K562 (cell line): ENCODE measurements at regions not wholly inside any gene's neighbourhood (a gene's known extent, or its start where the extent isn't known, plus 50 kb on each side); places are given as distances from the start of the nearest gene placed in this dataset.

ENCODE experiments used
- ATAC-seq: fragments of 200-7000 bp; cut with Tn5 transposase; 3 replicates; pipeline ENCODE4 v1.9.1; 2020; ENCODE audit warnings: moderate library complexity
- BruUV-seq: library from RNA; stranded (reverse); fragments of 400-500 nt; replicated peaks from 2 replicates; lab custom pipeline; 2021; lab: Mats Ljungman, UMichigan
- CTCF ChIA-PET: fragments of 300-600 bp; formaldehyde crosslinking; extraction: SDS; loops from one replicate; lab custom pipeline; 2021; ENCODE audit warnings: low intra/inter-chr PET ratio; lab: Yijun Ruan, JAX
- POLR2A ChIA-PET: fragments of 300-600, 350-650 bp; sonication (Branson Sonifier 250); formaldehyde crosslinking; extraction: SDS; loops from one replicate; lab custom pipeline; 2021; ENCODE audit warnings: antibody characterized with exemption, inconsistent platforms; lab: Yijun Ruan, JAX
- DNase-seq, 4 experiments: peaks; one replicate each; pipeline versions ENCODE4 v3.0.0 to v3.0.0-alpha.2; 2011 to 2018; ENCODE audit warnings: low spot score in 3 of 4, mixed read lengths in 3 of 4; ENCODE audit errors: extremely low read depth in 1 of 4
- FAIRE-seq: peaks from 2 replicates; lab custom pipeline; 2011; peaks lifted over from hg19 to GRCh38; lab: Jason Lieb, UNC
- H2AFZ ChIP-seq: 2 replicates; pipeline ENCODE4 v1.6.0; 2011; ENCODE audit warnings: low read depth, low read length, control low read depth, inconsistent platforms
- H3K27ac ChIP-seq: fragments of 200-600 bp; 3 replicates; pipeline ENCODE4 v1.8.0; 2011; ENCODE audit warnings: low read depth, mild to moderate bottlenecking, control low read depth, inconsistent platforms, low read length, moderate library complexity, mixed read lengths; ENCODE audit errors: extremely low read depth
- H3K27me3 ChIP-seq, 2 experiments: fragments of 300-600 bp in 1 of 2; 2 replicates in 1 of 2; 3 replicates in 1 of 2; pipeline versions ENCODE4 v1.6.0 to v1.8.0; 2011; ENCODE audit warnings: inconsistent platforms in 2 of 2, low read length in 2 of 2, mild to moderate bottlenecking in 1 of 2, mixed read lengths in 1 of 2, moderate library complexity in 1 of 2; ENCODE audit not compliant: control insufficient read depth in 2 of 2, insufficient read depth in 2 of 2
- H3K36me3 ChIP-seq: fragments of 300-600 bp; 3 replicates; pipeline ENCODE4 v1.8.0; 2011; ENCODE audit warnings: mild to moderate bottlenecking, low read length, inconsistent platforms; ENCODE audit not compliant: control insufficient read depth, insufficient read depth
- H3K4me1 ChIP-seq, 2 experiments: fragments of 200-600 bp in 1 of 2; replicated peaks in 1 of 2; 2 replicates in 1 of 2; 3 replicates in 1 of 2; pipeline versions ENCODE4 v1.5.1 to v1.8.0; 2011; ENCODE audit warnings: inconsistent platforms in 2 of 2, low read length in 2 of 2, mild to moderate bottlenecking in 1 of 2, mixed read lengths in 1 of 2, moderate library complexity in 1 of 2; ENCODE audit not compliant: control insufficient read depth in 2 of 2, insufficient read depth in 2 of 2
- H3K4me2 ChIP-seq: 2 replicates; pipeline ENCODE4 v1.6.1; 2011; ENCODE audit warnings: low read length, control low read depth, inconsistent platforms, mixed read lengths; ENCODE audit not compliant: insufficient read depth
- H3K4me3 ChIP-seq: fragments of 200-600 bp; sonication (generic), shearing (Covaris generic); 2 replicates; pipeline ENCODE4 v1.5.1; 2016; ENCODE audit warnings: control low read depth, inconsistent platforms
- H3K79me2 ChIP-seq: fragments of 200-600 bp; 3 replicates; pipeline ENCODE4 v1.8.0; 2011; ENCODE audit warnings: low read length, inconsistent platforms; ENCODE audit not compliant: control insufficient read depth, insufficient read depth
- H3K9ac ChIP-seq, 2 experiments: 2 replicates each; pipeline versions ENCODE4 v1.6.0 to v1.6.1; 2011; ENCODE audit warnings: low read depth in 2 of 2, low read length in 2 of 2, control low read depth in 1 of 2, inconsistent platforms in 1 of 2, mild to moderate bottlenecking in 1 of 2, mixed read lengths in 1 of 2; ENCODE audit not compliant: insufficient read depth in 1 of 2
- H3K9me1 ChIP-seq: one replicate; pipeline ENCODE4 v1.6.0; 2011; ENCODE audit warnings: inconsistent platforms, mild to moderate bottlenecking, low read length, moderate library complexity; ENCODE audit not compliant: control insufficient read depth, insufficient read depth
- H3K9me3 ChIP-seq: replicated peaks from 2 replicates; pipeline ENCODE4 v1.5.1; 2011; ENCODE audit warnings: low read depth, low read length, inconsistent platforms; ENCODE audit not compliant: control insufficient read depth, insufficient read depth
- H4K20me1 ChIP-seq: replicated peaks from 2 replicates; pipeline ENCODE4 v1.6.1; 2011; ENCODE audit warnings: low read length, inconsistent platforms, mixed read lengths; ENCODE audit not compliant: control insufficient read depth, insufficient read depth
- CREB1 ChIP-seq, 2 experiments: sonication (generic) in 1 of 2; formaldehyde crosslinking in 1 of 2; IDR thresholded peaks; 2 replicates each; pipeline versions ENCODE4 v1.6.1 to v1.8.0; 2012 to 2022; ENCODE audit warnings: inconsistent platforms in 1 of 2, mild to moderate bottlenecking in 1 of 2, missing genetic modification reagents in 1 of 2, moderate library complexity in 1 of 2
- ILK ChIP-seq: fragments of 450-650 bp; IDR thresholded peaks from 2 replicates; pipeline ENCODE4 v1.6.1; 2016; ENCODE audit warnings: missing genetic modification characterization, low read depth, mild to moderate bottlenecking, missing compliant biosample characterization, moderate library complexity, borderline replicate concordance
- PRDM10 ChIP-seq: fragments of 450-650 bp; IDR thresholded peaks from 2 replicates; pipeline ENCODE4 v1.6.1; 2018; ENCODE audit not compliant: partially characterized antibody
- PURB ChIP-seq: sonication (generic); formaldehyde crosslinking; IDR thresholded peaks from 2 replicates; pipeline ENCODE4 v1.9.0; 2021; ENCODE audit warnings: low read depth, mild to moderate bottlenecking, missing genetic modification reagents
- RCOR1 ChIP-seq, 2 experiments: IDR thresholded peaks; 2 replicates each; pipeline ENCODE4 v1.6.1; 2012; ENCODE audit warnings: low read depth in 2 of 2, low read length in 2 of 2, borderline replicate concordance in 1 of 2, improper control_type of control experiment in 1 of 2
- ZNF398 ChIP-seq: fragments of 250-450 bp; sonication (Bioruptor Pico); IDR thresholded peaks from 2 replicates; pipeline ENCODE4 v1.8.0; 2021; ENCODE audit warnings: moderate library complexity, mild to moderate bottlenecking, inconsistent platforms
- ZNF518B ChIP-seq: fragments of 250-450 bp; sonication (Bioruptor Pico); IDR thresholded peaks from 2 replicates; pipeline ENCODE4 v1.5.0; 2021; ENCODE audit warnings: mild to moderate bottlenecking, moderate library complexity
- ZNF76 ChIP-seq: fragments of 250-450 bp; sonication (Bioruptor Pico); IDR thresholded peaks from 2 replicates; pipeline ENCODE4 v1.4.0; 2020; ENCODE audit warnings: mild to moderate bottlenecking, moderate library complexity, borderline replicate concordance
- ZNF766 ChIP-seq: fragments of 200-800 bp; sonication (Bioruptor generic); conservative IDR thresholded peaks from 2 replicates; pipeline ENCODE4 v1.6.1; 2016; ENCODE audit warnings: missing genetic modification characterization, missing compliant biosample characterization
- WGBS: fragments of 100-300 bp; shearing (Covaris generic); methylation state at CpG from one replicate; pipeline ENCODE4 v1.1.6; 2016; ENCODE audit warnings: low coverage, mixed read lengths; ENCODE audit not compliant: insufficient coverage; ENCODE audit errors: missing lambda C conversion rate; 5-methylcytosine and 5-hydroxymethylcytosine counted together
- in situ Hi-C: fragments of 300-500 bp; cut with MboI; formaldehyde crosslinking; loops from 4 replicates; pipeline ENCODE4 v1.15.0; 2018; ENCODE audit warnings: inconsistent platforms, mixed read lengths
- intact Hi-C: fragments of 100-400 bp; cut with micrococcal nuclease; formaldehyde crosslinking; loops from 2 replicates; pipeline ENCODE4 v1.14.2; 2022

- TF ChIP-seq ZNF518B (CRISPR knock-in tag) (no peak), CREB1 (IDR thresholded peaks at IDR 0.05) (peak; percentile 40; the same call in 1 of the 2 replicates), CREB1 (CRISPR knock-in tag; IDR thresholded peaks at IDR 0.05) (peak; percentile 70)
Observed at GRCh38 chr18:3340015-3340681, 78.2 kb downstream of the MYL12B start (continued).

- ChIA-PET CTCF (no interaction called here), POLR2A (interaction anchor here (0.7 kb wide), 1 partner anchor 36 kb away, joined by 3 read pairs; no protein-coding TSS in a partner anchor)
- peak; percentile 81 for TF ChIP-seq ZNF766 (CRISPR knock-in tag)
- 0 out of 2 replicates have a peak, but pooled peaks have one; percentile 3 for TF ChIP-seq ZNF76
- no peak for TF ChIP-seq ZNF398
- TF ChIP-seq RCOR1 (IDR thresholded peaks at IDR 0.05; ENCODE audit: borderline replicate concordance in 1 of 2, low read depth in 2 of 2, low read length in 2 of 2): peak in 1 of 2 experiments; percentile 10; a peak in 1 of 4 replicates
- TF ChIP-seq PRDM10: peak; percentile 46
- TF ChIP-seq ILK (tag): no peak
- TF ChIP-seq PURB: no peak
Observed at GRCh38 chr18:3340682-3341097, 78.8 kb downstream of the MYL12B start.

More at GRCh38 chr18:3340682-3341097, 78.8 kb downstream of the MYL12B start:
- no peaks in the 10 kb centered on the region for H3K27me3 ChIP-seq
- peak overlapping the region; percentile 57; the same call in 2 of the 3 replicates for H3K27ac ChIP-seq
- H3K4me3 ChIP-seq: no peak overlapping the region
- H3K9me3 ChIP-seq: no peaks in the 10 kb centered on the region
- H3K4me2 ChIP-seq: peak overlapping the region; percentile 44
- 0 out of 4 replicates have a peak overlapping the region, but pooled peaks of 1 of the 2 experiments have one; percentile 13 for H3K9ac ChIP-seq
- H4K20me1 ChIP-seq: no peaks in the 10 kb centered on the region
- peaks cover 0 to 14% of the 10 kb centered on the region in 2 experiments; a peak in 2 of 5 replicates for H3K4me1 ChIP-seq
- H3K36me3 ChIP-seq: no peaks in the 10 kb centered on the region
- no TSS peak for BruUV-seq
- H3K9me1 ChIP-seq: no peaks in the 10 kb centered on the region
- no peaks in the 10 kb centered on the region for H3K79me2 ChIP-seq
- peak overlapping the region; percentile 88 for H2AFZ ChIP-seq
- 6% methylated on average over 2 of the region's 2 CpGs for WGBS
- intact Hi-C loops (no loop called here), in situ Hi-C loops (no loop called here)
- peak; percentile 80 for FAIRE-seq
- DNase-seq: peak in 2 of 4 experiments; percentile 34 to 60
- peak; percentile 88 for ATAC-seq
